Mesothelial cell of epicardium (in vitro differentiated cells): ENCODE measurements at regions not wholly inside any gene's neighbourhood (a gene's known extent, or its start where the extent isn't known, plus 50 kb on each side); places are given as distances from the start of the nearest gene placed in this dataset.

ENCODE experiments used
- DNase-seq, 2 experiments: peaks; one replicate each; pipeline ENCODE4 v3.0.0; 2021; ENCODE audit warnings: low spot score in 2 of 2; ENCODE audit not compliant: unreplicated experiment in 2 of 2
- H3K27ac Mint-ChIP-seq: 2 replicates; pipeline ENCODE4 v1.8.0; 2021; ENCODE audit warnings: mixed read lengths
- H3K27me3 Mint-ChIP-seq: 2 replicates; pipeline ENCODE4 v1.8.0; 2021; ENCODE audit warnings: low read depth, mixed read lengths
- H3K36me3 Mint-ChIP-seq: 2 replicates; pipeline ENCODE4 v1.8.0; 2021; ENCODE audit warnings: mixed read lengths
- H3K4me1 Mint-ChIP-seq: 2 replicates; pipeline ENCODE4 v1.8.0; 2021; ENCODE audit warnings: mixed read lengths
- H3K4me3 Mint-ChIP-seq: 2 replicates; pipeline ENCODE4 v1.8.0; 2021; ENCODE audit warnings: mild to moderate bottlenecking, moderate library complexity, mixed read lengths
- H3K9me3 Mint-ChIP-seq: 2 replicates; pipeline ENCODE4 v1.8.0; 2021; ENCODE audit warnings: mixed read lengths
- CTCF ChIP-seq: fragments of 200-600 bp; sonication (generic); IDR thresholded peaks from one replicate; pipeline ENCODE4 v1.5.0; 2021; ENCODE audit warnings: antibody characterized with exemption; ENCODE audit not compliant: unreplicated experiment

- no peak for DNase-seq
- TF ChIP-seq CTCF: no peak
- peak overlapping the region; percentile 27 for H3K27ac Mint-ChIP-seq
- peaks cover 6% of the 10 kb centered on the region for H3K4me1 Mint-ChIP-seq
- H3K9me3 Mint-ChIP-seq: no peaks in the 10 kb centered on the region
- no peaks in the 10 kb centered on the region for H3K36me3 Mint-ChIP-seq
- H3K4me3 Mint-ChIP-seq: no peak overlapping the region
- H3K27me3 Mint-ChIP-seq: no peaks in the 10 kb centered on the region
These were observed 585.1 kb upstream of the PSMD7 start for GRCh38 chr16:73711406-73712080.

- no peak overlapping the region for H3K27ac Mint-ChIP-seq
These were observed 586.1 kb upstream of the PSMD7 start for GRCh38 chr16:73710526-73710925.

GRCh38 chr16:73707863-73708262 lies 588.8 kb upstream of the PSMD7 start:
- Mint-ChIP-seq H3K27me3 (no peaks in the 10 kb centered on the region), H3K36me3 (no peaks in the 10 kb centered on the region), H3K4me3 (no peak overlapping the region), H3K4me1 (peaks cover 6% of the 10 kb centered on the region), H3K9me3 (no peaks in the 10 kb centered on the region), H3K27ac (no peak overlapping the region)
- no peak for DNase-seq
- TF ChIP-seq CTCF: no peak

More at GRCh38 chr16:73710526-73710925, 586.1 kb upstream of the PSMD7 start:
- Mint-ChIP-seq H3K4me1 (peaks cover 6% of the 10 kb centered on the region), H3K36me3 (no peaks in the 10 kb centered on the region), H3K9me3 (no peaks in the 10 kb centered on the region), H3K27me3 (no peaks in the 10 kb centered on the region), H3K4me3 (no peak overlapping the region)
- TF ChIP-seq CTCF: no peak
- no peak for DNase-seq

- Mint-ChIP-seq H3K36me3 (no peaks in the 10 kb centered on the region), H3K27ac (no peak overlapping the region), H3K4me3 (no peak overlapping the region), H3K9me3 (no peaks in the 10 kb centered on the region), H3K27me3 (peaks cover 3% of the 10 kb centered on the region), H3K4me1 (no peaks in the 10 kb centered on the region)
- no peak for DNase-seq
- TF ChIP-seq CTCF: no peak
These were observed 592.7 kb upstream of the PSMD7 start for GRCh38 chr16:73703891-73704290.

GRCh38 chr16:73697336-73697735 lies 599.3 kb upstream of the PSMD7 start:
- Mint-ChIP-seq H3K4me1 (no peaks in the 10 kb centered on the region), H3K4me3 (no peak overlapping the region), H3K36me3 (no peaks in the 10 kb centered on the region), H3K27ac (no peak overlapping the region), H3K9me3 (no peaks in the 10 kb centered on the region), H3K27me3 (peaks cover 3% of the 10 kb centered on the region)
- no peak for TF ChIP-seq CTCF
- no peak for DNase-seq

GRCh38 chr16:73692861-73693260 lies 603.8 kb upstream of the PSMD7 start:
- no peak for TF ChIP-seq CTCF
- no peaks in the 10 kb centered on the region for H3K27me3 Mint-ChIP-seq
- no peak overlapping the region for H3K4me3 Mint-ChIP-seq
- H3K4me1 Mint-ChIP-seq: no peaks in the 10 kb centered on the region
- H3K27ac Mint-ChIP-seq: no peak overlapping the region
- no peaks in the 10 kb centered on the region for H3K9me3 Mint-ChIP-seq
- no peaks in the 10 kb centered on the region for H3K36me3 Mint-ChIP-seq
- no peak for DNase-seq
